ENCODE measurements at regions not wholly inside any gene's neighbourhood (a gene's known extent, or its start where the extent isn't known, plus 50 kb on each side); places are given as distances from the start of the nearest gene placed in this dataset.

DNA sequence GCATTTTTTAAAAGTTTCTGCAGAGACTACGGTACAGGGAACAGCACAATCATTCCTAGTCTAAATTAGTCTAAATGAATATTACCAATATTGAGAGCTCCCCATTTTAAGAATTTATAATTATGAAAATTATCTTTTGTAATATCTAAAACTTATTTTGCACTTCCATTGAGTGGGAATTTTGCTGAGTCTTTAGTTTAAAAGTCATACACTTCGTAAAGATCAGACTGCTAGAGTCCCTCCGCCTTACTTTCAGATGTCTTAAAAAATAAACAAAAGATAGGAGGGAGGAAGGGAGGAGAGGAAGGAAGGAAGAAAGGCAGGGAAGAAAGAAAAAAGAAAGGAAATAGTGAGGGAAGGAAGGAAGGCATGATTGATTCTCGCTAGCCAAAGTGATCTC is 278.2 kb upstream of the PRDM1 start:
- no peak for TF ChIP-seq EZH2phosphoT487 (IDR thresholded peaks at IDR 0.05; ENCODE audit: borderline replicate concordance, low read depth)
- TF ChIP-seq PBX3 (IDR thresholded peaks at IDR 0.05), result no peak
- TF ChIP-seq, protein P1, sequence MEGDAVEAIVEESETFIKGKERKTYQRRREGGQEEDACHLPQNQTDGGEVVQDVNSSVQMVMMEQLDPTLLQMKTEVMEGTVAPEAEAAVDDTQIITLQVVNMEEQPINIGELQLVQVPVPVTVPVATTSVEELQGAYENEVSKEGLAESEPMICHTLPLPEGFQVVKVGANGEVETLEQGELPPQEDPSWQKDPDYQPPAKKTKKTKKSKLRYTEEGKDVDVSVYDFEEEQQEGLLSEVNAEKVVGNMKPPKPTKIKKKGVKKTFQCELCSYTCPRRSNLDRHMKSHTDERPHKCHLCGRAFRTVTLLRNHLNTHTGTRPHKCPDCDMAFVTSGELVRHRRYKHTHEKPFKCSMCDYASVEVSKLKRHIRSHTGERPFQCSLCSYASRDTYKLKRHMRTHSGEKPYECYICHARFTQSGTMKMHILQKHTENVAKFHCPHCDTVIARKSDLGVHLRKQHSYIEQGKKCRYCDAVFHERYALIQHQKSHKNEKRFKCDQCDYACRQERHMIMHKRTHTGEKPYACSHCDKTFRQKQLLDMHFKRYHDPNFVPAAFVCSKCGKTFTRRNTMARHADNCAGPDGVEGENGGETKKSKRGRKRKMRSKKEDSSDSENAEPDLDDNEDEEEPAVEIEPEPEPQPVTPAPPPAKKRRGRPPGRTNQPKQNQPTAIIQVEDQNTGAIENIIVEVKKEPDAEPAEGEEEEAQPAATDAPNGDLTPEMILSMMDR (IDR thresholded peaks at IDR 0.05), result no peak
- no peak for TF ChIP-seq RXRA (IDR thresholded peaks at IDR 0.05; ENCODE audit: borderline replicate concordance, low read depth)
- TF ChIP-seq JUND (IDR thresholded peaks at IDR 0.05), result no peak
- no peak for TF ChIP-seq MXI1 (IDR thresholded peaks at IDR 0.05; ENCODE audit: low read depth, low read length)
- TF ChIP-seq POLR2AphosphoS5 (IDR thresholded peaks at IDR 0.05; ENCODE audit: low read depth, low read length), result no peak
- no peak for TF ChIP-seq MAX (IDR thresholded peaks at IDR 0.05; ENCODE audit: low read depth)
- TF ChIP-seq, protein P2, sequence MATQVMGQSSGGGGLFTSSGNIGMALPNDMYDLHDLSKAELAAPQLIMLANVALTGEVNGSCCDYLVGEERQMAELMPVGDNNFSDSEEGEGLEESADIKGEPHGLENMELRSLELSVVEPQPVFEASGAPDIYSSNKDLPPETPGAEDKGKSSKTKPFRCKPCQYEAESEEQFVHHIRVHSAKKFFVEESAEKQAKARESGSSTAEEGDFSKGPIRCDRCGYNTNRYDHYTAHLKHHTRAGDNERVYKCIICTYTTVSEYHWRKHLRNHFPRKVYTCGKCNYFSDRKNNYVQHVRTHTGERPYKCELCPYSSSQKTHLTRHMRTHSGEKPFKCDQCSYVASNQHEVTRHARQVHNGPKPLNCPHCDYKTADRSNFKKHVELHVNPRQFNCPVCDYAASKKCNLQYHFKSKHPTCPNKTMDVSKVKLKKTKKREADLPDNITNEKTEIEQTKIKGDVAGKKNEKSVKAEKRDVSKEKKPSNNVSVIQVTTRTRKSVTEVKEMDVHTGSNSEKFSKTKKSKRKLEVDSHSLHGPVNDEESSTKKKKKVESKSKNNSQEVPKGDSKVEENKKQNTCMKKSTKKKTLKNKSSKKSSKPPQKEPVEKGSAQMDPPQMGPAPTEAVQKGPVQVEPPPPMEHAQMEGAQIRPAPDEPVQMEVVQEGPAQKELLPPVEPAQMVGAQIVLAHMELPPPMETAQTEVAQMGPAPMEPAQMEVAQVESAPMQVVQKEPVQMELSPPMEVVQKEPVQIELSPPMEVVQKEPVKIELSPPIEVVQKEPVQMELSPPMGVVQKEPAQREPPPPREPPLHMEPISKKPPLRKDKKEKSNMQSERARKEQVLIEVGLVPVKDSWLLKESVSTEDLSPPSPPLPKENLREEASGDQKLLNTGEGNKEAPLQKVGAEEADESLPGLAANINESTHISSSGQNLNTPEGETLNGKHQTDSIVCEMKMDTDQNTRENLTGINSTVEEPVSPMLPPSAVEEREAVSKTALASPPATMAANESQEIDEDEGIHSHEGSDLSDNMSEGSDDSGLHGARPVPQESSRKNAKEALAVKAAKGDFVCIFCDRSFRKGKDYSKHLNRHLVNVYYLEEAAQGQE (IDR thresholded peaks at IDR 0.05; ENCODE audit: low read depth, low read length), result no peak
- TF ChIP-seq RAD21 (IDR thresholded peaks at IDR 0.05; ENCODE audit: low read length), result no peak
